Trophoblast cell (in vitro differentiated cells and primary cell): ENCODE measurements at regions not wholly inside any gene's neighbourhood (a gene's known extent, or its start where the extent isn't known, plus 50 kb on each side); places are given as distances from the start of the nearest gene placed in this dataset.

ENCODE experiments used
- DNase-seq, 2 donors: peaks; one replicate each; pipeline ENCODE4 v3.0.0-alpha.2; 2016
- H2AFZ ChIP-seq: 2 replicates; pipeline ENCODE4 v1.6.1; 2013; ENCODE audit warnings: low read length, moderate library complexity, mild to moderate bottlenecking; ENCODE audit not compliant: insufficient read depth, poor library complexity
- H2AK5ac ChIP-seq: 2 replicates; pipeline ENCODE4 v1.6.1; 2013; ENCODE audit warnings: mild to moderate bottlenecking, low read length
- H2BK120ac ChIP-seq: 2 replicates; pipeline ENCODE4 v1.6.1; 2013; ENCODE audit warnings: low read length, mild to moderate bottlenecking, moderate library complexity; ENCODE audit not compliant: insufficient read depth, poor library complexity
- H2BK12ac ChIP-seq: 2 replicates; pipeline ENCODE4 v1.6.1; 2013; ENCODE audit warnings: mild to moderate bottlenecking, low read length, moderate library complexity
- H2BK5ac ChIP-seq: 2 replicates; pipeline ENCODE4 v1.6.1; 2013; ENCODE audit warnings: low read length, low read depth, moderate library complexity, mild to moderate bottlenecking; ENCODE audit not compliant: poor library complexity
- H3K14ac ChIP-seq: 2 replicates; pipeline ENCODE4 v1.6.1; 2013; ENCODE audit warnings: mild to moderate bottlenecking, low read length
- H3K18ac ChIP-seq: 2 replicates; pipeline ENCODE4 v1.6.1; 2013; ENCODE audit warnings: mild to moderate bottlenecking, low read length
- H3K23ac ChIP-seq: 2 replicates; pipeline ENCODE4 v1.6.1; 2013; ENCODE audit warnings: low read length
- H3K27ac ChIP-seq: 2 replicates; pipeline ENCODE4 v1.5.1; 2013; ENCODE audit warnings: low read depth, mild to moderate bottlenecking, inconsistent platforms, low read length, moderate library complexity
- H3K27me3 ChIP-seq: 2 replicates; pipeline ENCODE4 v1.6.1; 2013; ENCODE audit warnings: inconsistent platforms, mild to moderate bottlenecking, low read length, moderate library complexity; ENCODE audit not compliant: insufficient read depth
- H3K36me3 ChIP-seq, 2 experiments: 1 replicate in 1 of 2; 2 replicates in 1 of 2; pipeline ENCODE4 v1.6.1; 2013; ENCODE audit warnings: low read length in 2 of 2, mild to moderate bottlenecking in 2 of 2, moderate library complexity in 1 of 2; ENCODE audit not compliant: insufficient read depth in 2 of 2, control insufficient read depth in 1 of 2
- H3K4ac ChIP-seq: 2 replicates; pipeline ENCODE4 v1.6.1; 2013; ENCODE audit warnings: low read depth, mild to moderate bottlenecking, low read length, moderate library complexity
- H3K4me1 ChIP-seq, 2 experiments: 1 replicate in 1 of 2; 2 replicates in 1 of 2; pipeline ENCODE4 v1.6.1; 2013; ENCODE audit warnings: low read length in 2 of 2, mild to moderate bottlenecking in 2 of 2, moderate library complexity in 1 of 2; ENCODE audit not compliant: insufficient read depth in 2 of 2, control insufficient read depth in 1 of 2
- H3K4me2 ChIP-seq: 2 replicates; pipeline ENCODE4 v1.6.1; 2013; ENCODE audit warnings: inconsistent platforms, mild to moderate bottlenecking, low read length, moderate library complexity
- H3K4me3 ChIP-seq: 2 replicates; pipeline ENCODE4 v1.5.1; 2013; ENCODE audit warnings: mild to moderate bottlenecking, low read depth, low read length, inconsistent platforms
- H3K79me1 ChIP-seq: one replicate; pipeline ENCODE4 v1.6.1; 2013; ENCODE audit warnings: low read length
- H3K79me2 ChIP-seq: 2 replicates; pipeline ENCODE4 v1.6.1; 2013; ENCODE audit warnings: low read length, mild to moderate bottlenecking; ENCODE audit not compliant: control insufficient read depth, insufficient read depth, poor library complexity
- H3K9ac ChIP-seq: 2 replicates; pipeline ENCODE4 v1.6.1; 2013; ENCODE audit warnings: mild to moderate bottlenecking, low read length
- H3K9me3 ChIP-seq: 2 replicates; pipeline ENCODE4 v1.6.1; 2013; ENCODE audit warnings: low read depth, mild to moderate bottlenecking, control low read depth, inconsistent platforms, low read length; ENCODE audit not compliant: insufficient read depth
- H4K12ac ChIP-seq: 2 replicates; pipeline ENCODE4 v1.6.1; 2013; ENCODE audit warnings: low read depth, mild to moderate bottlenecking, low read length, moderate library complexity
- H4K8ac ChIP-seq: 2 replicates; pipeline ENCODE4 v1.6.1; 2013; ENCODE audit warnings: low read depth, mild to moderate bottlenecking, low read length, moderate library complexity
- H4K91ac ChIP-seq: one replicate; pipeline ENCODE4 v1.6.1; 2013; ENCODE audit warnings: low read depth, mild to moderate bottlenecking, low read length, moderate library complexity
- WGBS: extraction: QIAGEN DNeasy Blood & Tissue Kit; methylation state at CpG from one replicate; pipeline ENCODE4 v1.1.7; 2013; ENCODE audit warnings: missing lambda C conversion rate; ENCODE audit not compliant: insufficient read length, insufficient coverage; ENCODE audit errors: extremely low coverage; 5-methylcytosine and 5-hydroxymethylcytosine counted together

DNA sequence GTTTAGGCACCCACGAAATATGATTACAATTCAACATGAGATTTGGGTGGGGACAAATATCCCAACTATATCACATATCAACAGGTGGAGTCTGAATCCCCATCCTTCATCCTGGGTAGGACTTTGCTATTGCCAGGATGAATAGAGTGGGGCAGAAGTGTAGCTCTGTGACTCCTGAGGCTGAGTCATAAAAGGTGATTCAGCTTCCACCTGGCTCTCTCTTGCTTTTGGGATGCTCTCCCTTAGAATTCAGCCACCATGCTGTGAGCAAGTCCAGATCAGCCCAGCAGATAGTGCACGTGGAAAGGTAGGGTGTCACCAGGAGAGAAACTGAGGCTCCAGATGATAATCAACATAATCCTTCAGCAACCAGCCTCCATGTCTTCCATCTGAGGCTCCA lies 193.8 kb upstream of the BCOR start:
- no peaks in the 10 kb centered on the region for H3K79me1 ChIP-seq
- no peak overlapping the region for H2AFZ ChIP-seq
- no peak overlapping the region for H2AK5ac ChIP-seq
- no peaks in the 10 kb centered on the region for H3K27me3 ChIP-seq
- no peak overlapping the region for H3K9ac ChIP-seq
- H3K27ac ChIP-seq, result no peak overlapping the region
- H3K23ac ChIP-seq, result no peak overlapping the region
- H3K14ac ChIP-seq, result no peak overlapping the region
- no peak overlapping the region for H3K4ac ChIP-seq
- H4K91ac ChIP-seq, result no peak overlapping the region
- no CpG with 5 or more reads among the region's 2 CpGs for WGBS
- no peak overlapping the region for H4K12ac ChIP-seq
- H2BK12ac ChIP-seq, result no peak overlapping the region
- no peaks in the 10 kb centered on the region for H3K36me3 ChIP-seq
- no peak overlapping the region for H4K8ac ChIP-seq
- no peak overlapping the region for H3K18ac ChIP-seq
- no peak overlapping the region for H2BK120ac ChIP-seq
- H3K9me3 ChIP-seq, result no peaks in the 10 kb centered on the region
- no peak overlapping the region for H2BK5ac ChIP-seq
- no peaks in the 10 kb centered on the region for H3K4me1 ChIP-seq
- H3K79me2 ChIP-seq, result no peaks in the 10 kb centered on the region
- H3K4me3 ChIP-seq, result no peak overlapping the region
- DNase-seq, result peak in 1 of 2 donors; percentile 8
- H3K4me2 ChIP-seq, result no peak overlapping the region

DNA sequence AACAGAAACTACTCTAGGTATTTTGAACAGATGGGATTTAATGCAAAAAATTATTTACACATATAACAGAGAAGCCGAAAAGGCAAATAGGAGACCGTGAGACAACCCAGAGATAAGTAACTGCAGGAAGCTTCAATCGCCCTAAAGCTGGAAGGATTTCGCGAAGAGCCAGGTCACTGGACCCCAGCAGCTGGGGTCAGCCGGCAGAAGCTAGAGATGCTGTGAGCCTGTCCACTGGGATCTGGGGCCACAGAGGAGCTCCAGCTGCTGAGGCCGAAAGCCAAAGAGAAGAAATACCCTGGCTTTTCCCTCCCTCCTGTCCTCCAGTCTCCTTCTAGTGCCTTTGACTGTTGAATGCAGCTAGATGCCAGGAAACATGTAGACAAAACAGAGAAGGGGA lies 192.8 kb upstream of the BCOR start:
- H3K4me1 ChIP-seq, result no peaks in the 10 kb centered on the region
- no peak overlapping the region for H3K23ac ChIP-seq
- H2AFZ ChIP-seq, result no peak overlapping the region
- no peak overlapping the region for H4K12ac ChIP-seq
- H3K79me1 ChIP-seq, result no peaks in the 10 kb centered on the region
- H2AK5ac ChIP-seq, result no peak overlapping the region
- H3K4me2 ChIP-seq, result no peak overlapping the region
- H4K8ac ChIP-seq, result no peak overlapping the region
- no peak overlapping the region for H2BK120ac ChIP-seq
- no peak overlapping the region for H3K9ac ChIP-seq
- no peaks in the 10 kb centered on the region for H3K9me3 ChIP-seq
- no peak overlapping the region for H3K27ac ChIP-seq
- H3K79me2 ChIP-seq, result no peaks in the 10 kb centered on the region
- no peak overlapping the region for H3K14ac ChIP-seq
- no CpG with 5 or more reads among the region's 7 CpGs for WGBS
- H2BK5ac ChIP-seq, result no peak overlapping the region
- H4K91ac ChIP-seq, result no peak overlapping the region
- no peak for DNase-seq
- no peaks in the 10 kb centered on the region for H3K36me3 ChIP-seq
- no peak overlapping the region for H3K4me3 ChIP-seq
- no peaks in the 10 kb centered on the region for H3K27me3 ChIP-seq
- no peak overlapping the region for H2BK12ac ChIP-seq
- H3K4ac ChIP-seq, result no peak overlapping the region
- H3K18ac ChIP-seq, result no peak overlapping the region

DNA sequence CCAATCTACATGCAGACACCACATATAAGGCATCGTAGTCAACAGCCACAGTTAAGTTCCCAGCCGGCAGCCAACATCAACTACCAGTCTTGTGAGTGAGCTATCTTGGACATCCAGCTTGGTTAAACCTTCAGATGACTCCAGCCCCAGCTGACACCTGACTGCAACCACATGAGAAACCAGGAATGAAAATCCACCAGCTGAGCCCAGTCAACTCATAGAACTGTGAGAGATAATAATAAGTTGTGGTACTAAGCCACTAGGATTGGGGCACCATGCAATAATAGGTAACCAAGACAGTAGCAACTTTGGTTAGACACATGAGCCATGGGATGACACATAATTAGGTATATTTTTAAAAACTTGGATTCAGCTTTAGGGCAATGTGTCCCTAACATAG lies 188.1 kb upstream of the BCOR start:
- Histone ChIP-seq H3K23ac (no peak overlapping the region), H2BK12ac (no peak overlapping the region), H2AK5ac (no peak overlapping the region), H3K4me1 (peaks cover 0 to 7% of the 10 kb centered on the region in 2 experiments), H3K4ac (no peak overlapping the region), H4K12ac (no peak overlapping the region), H3K27me3 (no peaks in the 10 kb centered on the region), H3K4me3 (no peak overlapping the region), H4K8ac (no peak overlapping the region), H2BK120ac (no peak overlapping the region), H3K18ac (no peak overlapping the region), H3K4me2 (no peak overlapping the region), H2AFZ (no peak overlapping the region), H2BK5ac (no peak overlapping the region), H3K79me1 (peaks cover 4% of the 10 kb centered on the region), H3K9ac (no peak overlapping the region), H4K91ac (no peak overlapping the region), H3K9me3 (no peaks in the 10 kb centered on the region), H3K36me3 (no peaks in the 10 kb centered on the region), H3K27ac (no peak overlapping the region), H3K14ac (no peak overlapping the region), H3K79me2 (no peaks in the 10 kb centered on the region)
- no peak for DNase-seq
- no CpG with 5 or more reads among the region's 2 CpGs for WGBS

DNA sequence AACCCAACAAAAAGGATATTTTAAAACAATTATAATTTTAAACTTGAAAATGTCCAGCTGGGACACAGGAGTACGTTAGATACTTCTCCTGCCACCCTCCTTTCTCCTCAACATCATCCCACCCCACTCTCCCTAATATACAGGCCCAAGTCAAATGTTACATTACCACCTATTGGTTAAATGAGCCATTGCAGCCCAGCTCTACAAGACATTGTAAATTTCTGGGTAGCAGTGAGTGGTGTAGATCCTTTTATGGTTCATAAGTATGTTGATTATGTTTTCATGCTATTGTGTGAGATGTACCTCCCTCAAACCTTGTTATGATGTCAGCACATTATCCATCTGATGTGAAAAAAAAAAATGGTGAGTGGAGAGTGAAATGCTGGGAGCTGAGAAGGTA lies 187.1 kb upstream of the BCOR start:
- no peak overlapping the region for H4K91ac ChIP-seq
- H3K36me3 ChIP-seq, result no peaks in the 10 kb centered on the region
- no peak overlapping the region for H2AK5ac ChIP-seq
- H2BK5ac ChIP-seq, result no peak overlapping the region
- H3K9ac ChIP-seq, result no peak overlapping the region
- no peak overlapping the region for H3K4ac ChIP-seq
- no peaks in the 10 kb centered on the region for H3K79me2 ChIP-seq
- H3K27ac ChIP-seq, result no peak overlapping the region
- no peaks in the 10 kb centered on the region for H3K27me3 ChIP-seq
- no peak overlapping the region for H2BK120ac ChIP-seq
- no CpG with 5 or more reads among the region's 1 CpG for WGBS
- H3K4me1 ChIP-seq, result peaks cover 3 to 7% of the 10 kb centered on the region in 2 experiments
- no peak overlapping the region for H3K4me3 ChIP-seq
- H3K79me1 ChIP-seq, result peaks cover 8% of the 10 kb centered on the region
- H4K8ac ChIP-seq, result no peak overlapping the region
- no peak overlapping the region for H2BK12ac ChIP-seq
- no peaks in the 10 kb centered on the region for H3K9me3 ChIP-seq
- no peak for DNase-seq
- H3K4me2 ChIP-seq, result no peak overlapping the region
- no peak overlapping the region for H4K12ac ChIP-seq
- H3K14ac ChIP-seq, result no peak overlapping the region
- H2AFZ ChIP-seq, result no peak overlapping the region
- no peak overlapping the region for H3K18ac ChIP-seq
- H3K23ac ChIP-seq, result no peak overlapping the region
